Omental fat pad (tissue), 3 donors: ENCODE measurements at regions not wholly inside any gene's neighbourhood (a gene's known extent, or its start where the extent isn't known, plus 50 kb on each side); places are given as distances from the start of the nearest gene placed in this dataset.

Experiments
- ATAC-seq: fragments of 150-250 bp; one replicate; pipeline ENCODE4 v1.9.1; 2016; ENCODE audit warnings: mild to moderate bottlenecking, moderate library complexity; ENCODE audit not compliant: low FRiP score
- DNase-seq: peaks from one replicate; pipeline ENCODE4 v3.0.0-alpha.2; 2019; ENCODE audit warnings: low spot score
- CTCF ChIP-seq, 3 donors: fragments of 450-650 bp; IDR thresholded peaks; one replicate each; pipeline ENCODE4 v1.5.1; 2016 to 2017; ENCODE audit warnings: antibody characterized with exemption in 3 of 3, mild to moderate bottlenecking in 3 of 3, moderate library complexity in 2 of 3

GRCh38 chr13:74850893-74851292, 631.1 kb downstream of the TBC1D4 start:
- ATAC-seq = no peak
- no peak for DNase-seq
- no peak for TF ChIP-seq CTCF (IDR thresholded peaks at IDR 0.05)

- TF ChIP-seq CTCF (IDR thresholded peaks at IDR 0.05) = no peak
- ATAC-seq = no peak
- no peak for DNase-seq
These were observed 634.0 kb downstream of the TBC1D4 start for GRCh38 chr13:74847966-74848365.

GRCh38 chr13:74845806-74846205, 636.2 kb downstream of the TBC1D4 start:
- no peak for TF ChIP-seq CTCF (IDR thresholded peaks at IDR 0.05)
- ATAC-seq = no peak
- no peak for DNase-seq

DNA sequence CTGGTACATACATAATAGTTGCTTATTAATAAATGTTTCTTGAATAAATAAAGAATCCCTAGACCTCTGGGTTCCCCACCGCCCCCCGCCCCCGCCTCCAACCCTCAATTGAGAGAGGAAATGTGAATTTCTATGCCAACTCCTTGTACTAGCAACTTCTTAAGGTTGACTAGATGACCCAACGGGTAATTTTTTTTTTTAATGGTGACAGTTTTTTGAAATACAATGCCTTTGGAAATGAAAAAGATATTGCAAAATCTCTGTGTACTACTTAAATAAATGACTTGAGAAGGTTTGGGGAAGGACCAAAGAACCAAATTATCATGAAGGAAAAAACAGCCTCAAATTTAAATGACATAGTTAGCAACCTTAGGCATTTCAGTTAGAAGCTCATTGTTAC, 640.3 kb downstream of the TBC1D4 start:
- DNase-seq (no peak), ATAC-seq (no peak)
- no peak for TF ChIP-seq CTCF (IDR thresholded peaks at IDR 0.05)

GRCh38 chr13:74841123-74841522, 640.8 kb downstream of the TBC1D4 start:
- ATAC-seq (no peak), DNase-seq (no peak)
- no peak for TF ChIP-seq CTCF (IDR thresholded peaks at IDR 0.05)

- DNase-seq (no peak), ATAC-seq (no peak)
- no peak for TF ChIP-seq CTCF (IDR thresholded peaks at IDR 0.05)
These were observed 642.3 kb downstream of the TBC1D4 start for GRCh38 chr13:74839656-74840055.

- DNase-seq (no peak), ATAC-seq (no peak)
- TF ChIP-seq CTCF (IDR thresholded peaks at IDR 0.05) = no peak
These were observed 643.9 kb downstream of the TBC1D4 start for GRCh38 chr13:74838096-74838495.
